Natural killer cell (primary cell): ENCODE measurements at regions not wholly inside any gene's neighbourhood (a gene's known extent, or its start where the extent isn't known, plus 50 kb on each side); places are given as distances from the start of the nearest gene placed in this dataset.

Source experiments
- ATAC-seq, 3 donors: fragments of 150-1000 bp in 2 of 3; fragments of 200-7000 bp in 1 of 3; cut with Tn5 transposase; 1 replicate in 1 of 3; 2 replicates in 2 of 3; pipeline ENCODE4 v1.10.0; 2021; ENCODE audit warnings: mild to moderate bottlenecking in 2 of 3, moderate library complexity in 2 of 3
- DNase-seq, 2 donors: peaks; one replicate each; pipeline versions ENCODE4 v3.0.0 to v3.0.0-alpha.2; 2013 to 2021; ENCODE audit warnings: mixed read lengths in 1 of 2
- H3K27ac ChIP-seq: one replicate; pipeline ENCODE4 v1.5.1; 2013; ENCODE audit warnings: mild to moderate bottlenecking, low read length
- H3K27me3 ChIP-seq: one replicate; pipeline ENCODE4 v1.6.1; 2013; ENCODE audit warnings: low read length; ENCODE audit not compliant: control insufficient read depth, insufficient read depth
- H3K36me3 ChIP-seq: one replicate; pipeline ENCODE4 v1.6.1; 2013; ENCODE audit warnings: low read length; ENCODE audit not compliant: control insufficient read depth, insufficient read depth
- H3K4me1 ChIP-seq: one replicate; pipeline ENCODE4 v1.6.1; 2013; ENCODE audit warnings: low read length; ENCODE audit not compliant: control insufficient read depth, insufficient read depth
- H3K4me3 ChIP-seq: one replicate; pipeline ENCODE4 v1.5.1; 2013; ENCODE audit warnings: low read length
- H3K9me3 ChIP-seq: one replicate; pipeline ENCODE4 v1.6.1; 2013; ENCODE audit warnings: low read length; ENCODE audit not compliant: control insufficient read depth, insufficient read depth
- H3K27ac Mint-ChIP-seq, 2 donors: one replicate each; pipeline ENCODE4 v1.8.0; 2022; ENCODE audit warnings: mild to moderate bottlenecking in 2 of 2, mixed read lengths in 2 of 2, moderate library complexity in 1 of 2
- H3K27me3 Mint-ChIP-seq, 2 donors: one replicate each; pipeline ENCODE4 v1.8.0; 2022; ENCODE audit warnings: low read depth in 2 of 2, mixed read lengths in 2 of 2
- H3K36me3 Mint-ChIP-seq: one replicate; pipeline ENCODE4 v1.8.0; 2022; ENCODE audit warnings: mixed read lengths
- H3K4me1 Mint-ChIP-seq, 2 donors: one replicate each; pipeline ENCODE4 v1.8.0; 2022; ENCODE audit warnings: mixed read lengths in 2 of 2
- H3K4me3 Mint-ChIP-seq: one replicate; pipeline ENCODE4 v1.8.0; 2022; ENCODE audit warnings: mild to moderate bottlenecking, moderate library complexity, mixed read lengths
- H3K9me3 Mint-ChIP-seq, 2 donors: one replicate each; pipeline ENCODE4 v1.8.0; 2022; ENCODE audit warnings: mixed read lengths in 2 of 2
- WGBS: methylation state at CpG from one replicate; pipeline ENCODE4 v1.1.7; 2013; ENCODE audit warnings: missing lambda C conversion rate; ENCODE audit not compliant: insufficient coverage; 5-methylcytosine and 5-hydroxymethylcytosine counted together
- intact Hi-C: fragments of 100-400 bp; cut with micrococcal nuclease; formaldehyde crosslinking; loops from one replicate; pipeline ENCODE4 v1.14.2; 2022
- TF ChIP-seq, protein P1 (sequence below): fragments of 200-600 bp; IDR thresholded peaks from one replicate; pipeline ENCODE4 v1.8.0; 2022; ENCODE audit warnings: antibody characterized with exemption

DNA sequence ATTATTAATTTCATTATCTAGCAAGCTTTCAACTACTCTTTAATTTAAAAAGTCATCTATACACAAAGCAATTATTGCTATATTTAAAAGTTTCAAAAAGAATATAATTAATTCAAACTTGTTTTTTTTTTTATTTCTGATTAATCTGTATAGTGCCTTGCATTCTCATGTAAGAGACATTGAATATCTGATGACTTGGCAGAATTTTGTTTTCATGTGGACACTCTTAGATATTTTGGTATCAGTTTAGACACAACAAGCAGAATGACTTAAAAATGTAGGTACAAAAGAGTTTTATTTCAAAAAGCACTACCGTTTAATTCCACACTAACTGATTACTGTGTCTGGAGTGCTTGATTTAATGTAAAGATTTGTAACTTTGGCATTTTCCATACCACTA lies 1129.6 kb downstream of the PDHA2 start:
- TF ChIP-seq, protein P1, sequence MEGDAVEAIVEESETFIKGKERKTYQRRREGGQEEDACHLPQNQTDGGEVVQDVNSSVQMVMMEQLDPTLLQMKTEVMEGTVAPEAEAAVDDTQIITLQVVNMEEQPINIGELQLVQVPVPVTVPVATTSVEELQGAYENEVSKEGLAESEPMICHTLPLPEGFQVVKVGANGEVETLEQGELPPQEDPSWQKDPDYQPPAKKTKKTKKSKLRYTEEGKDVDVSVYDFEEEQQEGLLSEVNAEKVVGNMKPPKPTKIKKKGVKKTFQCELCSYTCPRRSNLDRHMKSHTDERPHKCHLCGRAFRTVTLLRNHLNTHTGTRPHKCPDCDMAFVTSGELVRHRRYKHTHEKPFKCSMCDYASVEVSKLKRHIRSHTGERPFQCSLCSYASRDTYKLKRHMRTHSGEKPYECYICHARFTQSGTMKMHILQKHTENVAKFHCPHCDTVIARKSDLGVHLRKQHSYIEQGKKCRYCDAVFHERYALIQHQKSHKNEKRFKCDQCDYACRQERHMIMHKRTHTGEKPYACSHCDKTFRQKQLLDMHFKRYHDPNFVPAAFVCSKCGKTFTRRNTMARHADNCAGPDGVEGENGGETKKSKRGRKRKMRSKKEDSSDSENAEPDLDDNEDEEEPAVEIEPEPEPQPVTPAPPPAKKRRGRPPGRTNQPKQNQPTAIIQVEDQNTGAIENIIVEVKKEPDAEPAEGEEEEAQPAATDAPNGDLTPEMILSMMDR, result no peak
- Histone ChIP-seq H3K9me3 (no peaks in the 10 kb centered on the region), H3K27ac (no peak overlapping the region), H3K27me3 (no peaks in the 10 kb centered on the region), H3K36me3 (no peaks in the 10 kb centered on the region), H3K4me1 (no peaks in the 10 kb centered on the region), H3K4me3 (no peak overlapping the region)
- Mint-ChIP-seq H3K27ac (no peak overlapping the region), H3K4me3 (no peak overlapping the region), H3K9me3 (peaks cover 4 to 15% of the 10 kb centered on the region in 2 donors), H3K4me1 (no peaks in the 10 kb centered on the region), H3K36me3 (no peaks in the 10 kb centered on the region), H3K27me3 (no peaks in the 10 kb centered on the region)
- intact Hi-C loops, result no loop called here
- no CpG with 5 or more reads among the region's 1 CpG for WGBS
- ATAC-seq, result no peak
- DNase-seq, result no peak

GRCh38 chr4:96972920-96973319 lies 1133.0 kb downstream of the PDHA2 start:
- no peak for DNase-seq
- WGBS, result 80% methylated on average over 3 of the region's 4 CpGs
- H3K4me3 Mint-ChIP-seq, result no peak overlapping the region
- Histone ChIP-seq H3K4me1 (no peaks in the 10 kb centered on the region), H3K9me3 (no peaks in the 10 kb centered on the region), H3K27me3 (no peaks in the 10 kb centered on the region), H3K27ac (no peak overlapping the region), H3K36me3 (no peaks in the 10 kb centered on the region), H3K4me3 (no peak overlapping the region)
- TF ChIP-seq, protein P1, result no peak
- H3K27ac Mint-ChIP-seq, result no peak overlapping the region
- H3K9me3 Mint-ChIP-seq, result peaks cover 0 to 9% of the 10 kb centered on the region in 2 donors
- no peaks in the 10 kb centered on the region for H3K36me3 Mint-ChIP-seq
- H3K4me1 Mint-ChIP-seq, result no peaks in the 10 kb centered on the region
- no peaks in the 10 kb centered on the region for H3K27me3 Mint-ChIP-seq
- intact Hi-C loops, result no loop called here
- ATAC-seq, result no peak

DNA sequence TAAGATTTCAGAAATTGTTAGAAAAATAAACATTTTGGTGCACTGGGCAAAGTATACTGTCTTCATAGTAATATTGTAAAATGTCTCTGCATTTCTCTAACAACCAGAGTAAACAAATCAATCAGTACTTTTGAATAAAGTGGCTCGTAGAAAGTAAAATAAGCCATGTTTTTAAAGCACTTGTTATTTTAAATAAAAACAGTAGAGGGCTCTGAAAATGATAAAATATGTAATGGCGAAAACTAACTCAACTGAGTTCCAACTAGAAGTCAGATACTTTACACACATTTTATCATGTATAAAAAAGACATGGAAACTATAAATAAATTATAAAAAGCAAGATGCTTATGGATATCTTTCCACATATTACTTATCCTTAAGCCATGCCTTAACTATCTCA lies 1134.4 kb downstream of the PDHA2 start:
- no peak for ATAC-seq

GRCh38 chr4:96983830-96984229 lies 1143.9 kb downstream of the PDHA2 start:
- Mint-ChIP-seq H3K9me3 (peaks cover 11 to 18% of the 10 kb centered on the region in 2 donors), H3K27ac (no peak overlapping the region), H3K4me1 (no peaks in the 10 kb centered on the region), H3K4me3 (no peak overlapping the region), H3K27me3 (no peaks in the 10 kb centered on the region), H3K36me3 (no peaks in the 10 kb centered on the region)
- intact Hi-C loops, result no loop called here
- Histone ChIP-seq H3K27me3 (no peaks in the 10 kb centered on the region), H3K4me3 (no peak overlapping the region), H3K27ac (no peak overlapping the region), H3K4me1 (no peaks in the 10 kb centered on the region), H3K9me3 (no peaks in the 10 kb centered on the region), H3K36me3 (no peaks in the 10 kb centered on the region)
- WGBS, result 47% methylated on average over 1 of the region's 1 CpG
- no peak for ATAC-seq
- TF ChIP-seq, protein P1, result no peak
- DNase-seq, result no peak

More for the DNA sequence above, 1134.4 kb downstream of the PDHA2 start:
- H3K27me3 ChIP-seq, result no peaks in the 10 kb centered on the region
- no peaks in the 10 kb centered on the region for H3K36me3 ChIP-seq
- 100% methylated on average over 1 of the region's 2 CpGs for WGBS
- H3K9me3 Mint-ChIP-seq, result peaks cover 3 to 9% of the 10 kb centered on the region in 2 donors
- no peaks in the 10 kb centered on the region for H3K36me3 Mint-ChIP-seq
- H3K4me3 ChIP-seq, result no peak overlapping the region
- H3K4me1 Mint-ChIP-seq, result no peaks in the 10 kb centered on the region
- H3K27ac ChIP-seq, result no peak overlapping the region
- H3K9me3 ChIP-seq, result no peaks in the 10 kb centered on the region
- DNase-seq, result no peak
- H3K4me1 ChIP-seq, result no peaks in the 10 kb centered on the region
- H3K4me3 Mint-ChIP-seq, result no peak overlapping the region
- intact Hi-C loops, result no loop called here
- no peak overlapping the region for H3K27ac Mint-ChIP-seq
- TF ChIP-seq, protein P1, result no peak
- no peaks in the 10 kb centered on the region for H3K27me3 Mint-ChIP-seq
